ENCODE measurements at regions not wholly inside any gene's neighbourhood (a gene's known extent, or its start where the extent isn't known, plus 50 kb on each side); places are given as distances from the start of the nearest gene placed in this dataset.

DNA sequence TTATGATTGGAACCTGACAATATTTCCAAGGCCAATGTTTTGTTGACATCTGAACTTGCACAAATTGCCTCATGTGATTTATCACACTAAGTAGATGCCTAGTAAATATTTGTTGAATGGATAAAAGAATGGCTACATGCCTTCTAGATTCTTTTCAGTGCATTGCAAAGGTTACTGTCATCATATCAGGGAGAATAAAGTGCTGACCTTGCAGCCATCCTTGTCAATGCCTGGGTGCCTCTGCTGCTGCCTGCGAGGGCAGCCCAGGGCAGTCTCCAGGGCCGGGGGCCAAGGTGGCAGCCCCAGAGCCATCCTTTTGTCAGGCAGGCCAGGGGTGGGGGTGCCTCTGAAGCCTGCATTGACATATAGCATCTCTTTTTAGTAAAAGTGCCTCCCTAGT is 325.6 kb upstream of the MTNR1B start:
- Mint-ChIP-seq H3K9me3 (ENCODE audit: low read depth) (no peaks in the 10 kb centered on the region), H3K27me3 (no peaks in the 10 kb centered on the region), H3K27ac (no peak overlapping the region), H3K36me3 (ENCODE audit: insufficient read depth) (no peaks in the 10 kb centered on the region), H3K4me1 (ENCODE audit: low read depth) (peaks cover 12% of the 10 kb centered on the region), H3K4me3 (ENCODE audit: low read depth) (no peak overlapping the region)
- no peak for DNase-seq (ENCODE audit: low spot score, unreplicated experiment)
- TF ChIP-seq, protein P1, sequence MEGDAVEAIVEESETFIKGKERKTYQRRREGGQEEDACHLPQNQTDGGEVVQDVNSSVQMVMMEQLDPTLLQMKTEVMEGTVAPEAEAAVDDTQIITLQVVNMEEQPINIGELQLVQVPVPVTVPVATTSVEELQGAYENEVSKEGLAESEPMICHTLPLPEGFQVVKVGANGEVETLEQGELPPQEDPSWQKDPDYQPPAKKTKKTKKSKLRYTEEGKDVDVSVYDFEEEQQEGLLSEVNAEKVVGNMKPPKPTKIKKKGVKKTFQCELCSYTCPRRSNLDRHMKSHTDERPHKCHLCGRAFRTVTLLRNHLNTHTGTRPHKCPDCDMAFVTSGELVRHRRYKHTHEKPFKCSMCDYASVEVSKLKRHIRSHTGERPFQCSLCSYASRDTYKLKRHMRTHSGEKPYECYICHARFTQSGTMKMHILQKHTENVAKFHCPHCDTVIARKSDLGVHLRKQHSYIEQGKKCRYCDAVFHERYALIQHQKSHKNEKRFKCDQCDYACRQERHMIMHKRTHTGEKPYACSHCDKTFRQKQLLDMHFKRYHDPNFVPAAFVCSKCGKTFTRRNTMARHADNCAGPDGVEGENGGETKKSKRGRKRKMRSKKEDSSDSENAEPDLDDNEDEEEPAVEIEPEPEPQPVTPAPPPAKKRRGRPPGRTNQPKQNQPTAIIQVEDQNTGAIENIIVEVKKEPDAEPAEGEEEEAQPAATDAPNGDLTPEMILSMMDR (IDR thresholded peaks at IDR 0.05; ENCODE audit: unreplicated experiment) = no peak

DNA sequence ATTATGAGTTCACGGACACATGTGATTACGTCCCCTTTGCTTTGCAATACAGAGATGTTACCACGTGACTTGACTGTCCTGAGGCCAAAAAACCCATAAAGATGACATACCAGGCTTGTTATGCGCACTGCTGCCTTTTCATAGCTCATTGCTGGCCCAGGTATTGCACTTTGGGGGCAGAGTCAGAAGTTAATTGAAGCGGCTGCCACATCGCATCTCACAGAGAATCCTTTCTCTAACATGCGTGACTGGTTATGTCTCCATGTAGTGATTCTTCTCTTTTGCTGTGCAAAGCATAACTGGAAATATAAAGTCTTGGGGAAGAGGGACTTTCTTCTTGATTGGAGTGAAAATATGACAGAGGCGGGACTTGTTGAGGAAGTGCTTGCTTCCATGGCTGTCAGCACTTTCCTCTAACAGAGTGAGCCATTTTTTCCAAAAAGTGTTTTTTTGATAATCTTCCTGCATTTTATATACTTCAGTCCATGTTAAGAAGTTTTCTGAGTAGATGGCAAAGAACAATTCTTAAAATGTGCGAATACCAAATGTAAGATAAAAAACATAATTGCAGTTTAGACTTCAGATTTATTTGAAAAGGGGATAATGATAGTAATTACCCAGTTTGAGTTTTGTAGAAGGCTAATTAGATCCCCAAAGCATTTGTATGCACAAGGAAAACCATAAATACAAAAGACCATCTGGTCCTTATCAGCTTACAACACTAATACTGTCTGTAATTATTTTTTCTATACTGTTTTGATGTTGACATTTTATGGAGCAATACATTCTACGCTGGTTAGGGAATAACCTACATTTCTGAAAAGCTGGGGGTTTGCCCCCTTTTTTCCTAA is 324.6 kb upstream of the MTNR1B start:
- DNase-seq (ENCODE audit: low spot score, unreplicated experiment) = no peak
- H3K4me1 Mint-ChIP-seq (ENCODE audit: low read depth) = peaks cover 10% of the 10 kb centered on the region
- no peaks in the 10 kb centered on the region for H3K27me3 Mint-ChIP-seq
- no peaks in the 10 kb centered on the region for H3K36me3 Mint-ChIP-seq (ENCODE audit: insufficient read depth)
- no peak overlapping the region for H3K27ac Mint-ChIP-seq
- TF ChIP-seq, protein P1 (IDR thresholded peaks at IDR 0.05; ENCODE audit: unreplicated experiment) = no peak
- H3K4me3 Mint-ChIP-seq (ENCODE audit: low read depth) = no peak overlapping the region
- no peaks in the 10 kb centered on the region for H3K9me3 Mint-ChIP-seq (ENCODE audit: low read depth)

DNA sequence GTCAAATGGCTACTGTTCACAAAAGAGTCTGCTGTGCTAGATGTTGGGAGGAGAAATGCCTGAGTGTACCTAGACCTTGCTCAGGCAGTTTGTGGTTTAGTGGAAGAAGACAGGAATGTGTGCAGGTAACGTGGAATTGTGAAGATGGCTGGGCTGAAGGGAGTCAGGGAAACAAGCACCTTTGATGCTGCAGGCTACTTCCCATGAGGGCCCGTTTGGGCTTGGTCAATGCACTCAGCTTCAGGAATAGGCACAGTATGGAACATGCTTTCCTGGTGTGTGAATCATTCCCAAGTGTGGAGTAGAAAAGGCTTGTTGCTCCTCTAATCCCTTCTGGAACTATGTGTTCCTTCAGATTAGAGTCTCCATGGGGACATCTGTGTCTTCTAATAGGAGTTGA is 318.3 kb upstream of the MTNR1B start:
- no peaks in the 10 kb centered on the region for H3K9me3 Mint-ChIP-seq (ENCODE audit: low read depth)
- H3K27me3 Mint-ChIP-seq = no peaks in the 10 kb centered on the region
- no peaks in the 10 kb centered on the region for H3K4me1 Mint-ChIP-seq (ENCODE audit: low read depth)
- no peaks in the 10 kb centered on the region for H3K36me3 Mint-ChIP-seq (ENCODE audit: insufficient read depth)
- TF ChIP-seq, protein P1 (IDR thresholded peaks at IDR 0.05; ENCODE audit: unreplicated experiment) = no peak
- no peak overlapping the region for H3K27ac Mint-ChIP-seq
- H3K4me3 Mint-ChIP-seq (ENCODE audit: low read depth) = no peak overlapping the region
- DNase-seq (ENCODE audit: low spot score, unreplicated experiment) = no peak

DNA sequence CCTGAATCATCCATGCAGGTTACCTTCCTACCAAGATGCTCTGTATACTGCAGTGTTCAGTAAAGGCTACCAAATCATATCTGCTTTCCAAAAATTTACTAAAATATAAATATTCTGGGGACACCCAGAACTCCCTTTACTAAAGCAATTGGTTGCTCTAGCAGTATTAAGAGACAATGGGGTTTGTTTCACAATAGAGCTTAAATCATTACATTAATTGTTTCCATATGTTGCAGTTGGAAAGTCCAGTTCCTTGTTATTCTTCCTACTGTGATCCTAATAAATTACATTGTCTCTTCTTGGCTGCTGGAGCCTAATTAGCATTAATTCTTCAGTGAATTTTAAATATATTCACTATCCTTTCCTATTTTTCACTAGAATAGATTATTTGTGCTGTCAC is 316.0 kb upstream of the MTNR1B start:
- Mint-ChIP-seq H3K27me3 (no peaks in the 10 kb centered on the region), H3K27ac (no peak overlapping the region), H3K9me3 (ENCODE audit: low read depth) (no peaks in the 10 kb centered on the region), H3K4me3 (ENCODE audit: low read depth) (no peak overlapping the region), H3K36me3 (ENCODE audit: insufficient read depth) (no peaks in the 10 kb centered on the region), H3K4me1 (ENCODE audit: low read depth) (no peaks in the 10 kb centered on the region)
- TF ChIP-seq, protein P1 (IDR thresholded peaks at IDR 0.05; ENCODE audit: unreplicated experiment) = no peak
- no peak for DNase-seq (ENCODE audit: low spot score, unreplicated experiment)

DNA sequence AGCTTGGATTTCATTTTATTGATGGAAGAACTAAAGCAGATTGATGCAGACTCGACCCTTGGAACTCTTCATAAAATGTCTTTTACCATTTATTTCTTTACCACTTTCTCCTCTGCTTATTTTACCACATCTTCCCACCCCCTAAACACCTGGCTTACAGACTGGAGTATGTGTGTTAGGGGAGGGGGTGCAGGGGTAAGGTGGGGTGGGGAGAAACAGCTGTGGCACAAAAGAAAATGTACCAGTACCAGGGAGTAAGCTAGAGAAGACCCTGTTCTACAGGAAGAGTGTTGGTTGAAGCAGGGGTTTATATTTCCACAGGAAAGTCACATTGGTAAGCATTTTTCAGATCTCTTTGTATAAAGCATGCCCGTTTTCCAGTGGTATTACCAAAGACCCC is 312.7 kb upstream of the MTNR1B start:
- TF ChIP-seq, protein P1 (IDR thresholded peaks at IDR 0.05; ENCODE audit: unreplicated experiment) = no peak
- DNase-seq (ENCODE audit: low spot score, unreplicated experiment) = no peak
- H3K4me3 Mint-ChIP-seq (ENCODE audit: low read depth) = no peak overlapping the region
- no peaks in the 10 kb centered on the region for H3K4me1 Mint-ChIP-seq (ENCODE audit: low read depth)
- H3K36me3 Mint-ChIP-seq (ENCODE audit: insufficient read depth) = no peaks in the 10 kb centered on the region
- H3K27ac Mint-ChIP-seq = no peak overlapping the region
- H3K9me3 Mint-ChIP-seq (ENCODE audit: low read depth) = no peaks in the 10 kb centered on the region
- no peaks in the 10 kb centered on the region for H3K27me3 Mint-ChIP-seq

Data from progenitor cell of endocrine pancreas (in vitro differentiated cells).